Activated CD4-positive, alpha-beta memory T cell treated with anti-CD3 and anti-CD28 coated beads, Interleukin-2, amount 10 ng/mL, durations not matched to agents 7 days and 5 days (primary cell): ENCODE measurements at regions not wholly inside any gene's neighbourhood (a gene's known extent, or its start where the extent isn't known, plus 50 kb on each side); places are given as distances from the start of the nearest gene placed in this dataset.

Experiments
- CTCF ChIA-PET: fragments of 350-600 bp; sonication (Branson Sonifier 250); formaldehyde crosslinking; loops from one replicate; lab custom pipeline; 2021; ENCODE audit warnings: antibody characterized with exemption, inconsistent platforms; lab: Charles Lee
- POLR2A ChIA-PET: fragments of 350-600 bp; sonication (Branson Sonifier 250); formaldehyde crosslinking; loops from one replicate; lab custom pipeline; 2021; ENCODE audit warnings: antibody characterized with exemption; lab: Charles Lee
- DNase-seq: peaks from one replicate; pipeline ENCODE4 v3.0.0-alpha.2; 2020
- H3K27ac Mint-ChIP-seq: one replicate; pipeline ENCODE4 v1.8.0; 2021; ENCODE audit warnings: mild to moderate bottlenecking, mixed read lengths
- H3K27me3 Mint-ChIP-seq: one replicate; pipeline ENCODE4 v1.8.0; 2021; ENCODE audit warnings: mixed read lengths
- H3K36me3 Mint-ChIP-seq: one replicate; pipeline ENCODE4 v1.8.0; 2021; ENCODE audit warnings: low read depth, mixed read lengths
- H3K4me1 Mint-ChIP-seq: one replicate; pipeline ENCODE4 v1.8.0; 2021; ENCODE audit warnings: mixed read lengths
- H3K4me3 Mint-ChIP-seq: one replicate; pipeline ENCODE4 v1.8.0; 2021; ENCODE audit warnings: mild to moderate bottlenecking, mixed read lengths
- H3K9me3 Mint-ChIP-seq: one replicate; pipeline ENCODE4 v1.8.0; 2021; ENCODE audit warnings: mixed read lengths

DNA sequence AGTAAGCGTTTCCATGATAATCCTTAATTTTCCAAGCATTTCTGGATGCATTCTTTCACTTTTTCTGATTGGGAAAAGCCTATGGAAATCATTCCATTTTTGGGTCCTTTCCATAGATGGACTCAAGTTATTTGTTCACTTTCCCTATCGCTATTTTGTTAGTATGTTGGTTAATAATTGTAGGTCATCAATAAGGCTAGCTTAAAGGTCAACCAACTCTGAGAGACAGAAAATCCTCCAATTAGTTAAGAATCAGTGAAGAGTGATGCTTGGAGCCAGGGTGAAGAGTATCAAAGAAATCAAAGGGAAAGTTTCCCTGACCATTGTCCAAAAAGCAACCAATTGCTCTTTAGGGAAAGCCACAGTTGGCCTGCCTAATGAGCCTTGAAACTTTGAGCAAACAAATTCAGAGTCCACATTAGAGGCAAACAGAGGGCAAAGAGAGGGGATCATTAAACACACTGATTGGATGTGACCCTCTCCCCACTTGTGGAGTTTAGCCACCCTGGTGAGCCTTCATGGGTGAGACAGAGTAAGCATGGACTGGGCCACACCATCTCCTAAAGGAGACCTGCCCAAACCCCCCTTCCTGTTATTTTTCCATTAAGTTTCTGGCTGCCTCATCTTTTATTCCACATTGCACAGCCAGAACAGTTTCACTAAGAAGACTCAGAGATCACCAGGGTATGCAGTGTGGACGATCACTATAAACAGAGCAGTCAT is 133.4 kb upstream of the DYNLRB2 start:
- CTCF ChIA-PET, result no interaction called here
- H3K4me1 Mint-ChIP-seq, result no peaks in the 10 kb centered on the region
- no peaks in the 10 kb centered on the region for H3K9me3 Mint-ChIP-seq
- H3K27ac Mint-ChIP-seq, result no peak overlapping the region
- DNase-seq, result no peak
- H3K4me3 Mint-ChIP-seq, result no peak overlapping the region
- no peaks in the 10 kb centered on the region for H3K36me3 Mint-ChIP-seq
- peaks cover 26% of the 10 kb centered on the region for H3K27me3 Mint-ChIP-seq
- POLR2A ChIA-PET, result no interaction called here

DNA sequence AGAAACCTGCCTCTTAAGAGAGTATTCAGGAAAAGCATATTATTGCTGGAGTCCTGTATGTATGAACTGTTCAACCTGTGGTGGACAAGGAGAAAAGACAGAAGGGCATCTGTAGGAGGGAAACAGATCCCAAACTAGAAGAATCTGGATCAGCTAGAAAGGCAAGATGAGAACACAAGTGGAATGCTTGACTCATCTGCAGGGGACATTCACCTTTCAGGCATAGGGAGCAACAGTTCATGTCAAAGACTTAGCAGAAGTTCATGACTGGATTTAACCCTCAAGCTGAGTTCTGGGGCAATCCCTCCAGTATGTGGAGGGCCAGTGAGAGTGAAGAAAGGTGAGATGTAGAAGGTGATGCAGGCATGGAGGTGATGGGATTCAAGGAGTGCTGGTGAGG is 135.9 kb upstream of the DYNLRB2 start:
- Mint-ChIP-seq H3K36me3 (no peaks in the 10 kb centered on the region), H3K4me1 (no peaks in the 10 kb centered on the region), H3K4me3 (no peak overlapping the region), H3K27ac (no peak overlapping the region), H3K9me3 (no peaks in the 10 kb centered on the region), H3K27me3 (peaks cover 29% of the 10 kb centered on the region)
- CTCF ChIA-PET, result no interaction called here
- POLR2A ChIA-PET, result no interaction called here
- no peak for DNase-seq

DNA sequence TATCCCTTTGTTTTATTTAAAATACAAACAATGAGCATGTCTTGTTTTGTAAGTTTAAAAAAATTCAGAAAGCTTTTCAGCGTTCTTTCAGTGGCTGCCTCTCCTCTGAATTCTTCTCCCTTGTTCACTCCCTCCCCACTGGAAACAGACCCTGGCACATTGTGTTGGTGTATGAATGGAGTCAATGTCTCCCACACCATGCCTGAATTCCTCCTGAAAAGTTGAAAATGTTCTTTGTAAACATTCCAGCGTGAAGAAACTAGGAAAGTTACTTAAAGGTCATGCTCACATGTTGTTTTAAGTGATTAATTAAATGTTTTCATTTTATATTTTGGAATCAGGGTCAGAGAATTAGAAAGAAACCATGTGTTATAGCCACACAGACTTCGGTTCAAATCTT is 136.9 kb upstream of the DYNLRB2 start:
- Mint-ChIP-seq H3K4me3 (no peak overlapping the region), H3K27me3 (peaks cover 32% of the 10 kb centered on the region), H3K36me3 (no peaks in the 10 kb centered on the region), H3K4me1 (no peaks in the 10 kb centered on the region), H3K27ac (no peak overlapping the region), H3K9me3 (no peaks in the 10 kb centered on the region)
- DNase-seq, result no peak
- POLR2A ChIA-PET, result no interaction called here
- CTCF ChIA-PET, result no interaction called here

DNA sequence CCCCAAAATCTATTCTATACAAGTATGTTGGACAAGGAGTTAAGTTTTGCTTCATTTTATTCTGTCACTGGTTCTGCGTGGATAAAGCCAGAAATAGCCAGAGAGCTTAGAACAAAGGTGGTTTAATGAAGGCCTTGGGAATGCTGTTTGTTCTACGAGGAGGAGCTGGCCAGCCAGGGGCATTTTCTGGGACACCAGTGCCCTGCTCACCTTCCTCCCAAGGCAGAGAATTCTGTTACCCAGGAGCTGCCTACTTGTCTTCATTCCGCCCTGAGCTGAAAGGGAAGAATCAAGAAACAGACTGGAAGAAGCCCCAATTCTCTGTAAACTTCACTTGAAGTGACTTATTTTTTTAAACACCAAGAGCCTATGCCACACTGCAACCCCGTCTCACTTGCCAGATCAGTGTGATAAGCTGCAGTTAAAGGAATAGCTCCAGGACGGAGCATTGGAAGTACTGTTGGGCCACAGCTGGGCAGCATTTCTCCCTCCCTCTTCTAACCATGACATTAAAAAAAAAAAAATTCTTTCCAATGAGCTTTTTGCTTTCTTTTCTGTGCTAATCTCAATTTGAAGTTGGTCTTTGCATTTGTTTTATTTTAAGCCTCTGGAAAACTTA is 149.8 kb upstream of the DYNLRB2 start:
- ChIA-PET POLR2A (no interaction called here), CTCF (interaction anchor here (0.6 kb wide), 1 partner anchor 621 kb away, joined by 3 read pairs; no protein-coding TSS in a partner anchor)
- Mint-ChIP-seq H3K36me3 (no peaks in the 10 kb centered on the region), H3K27me3 (peaks cover 7% of the 10 kb centered on the region), H3K27ac (no peak overlapping the region), H3K9me3 (no peaks in the 10 kb centered on the region), H3K4me3 (no peak overlapping the region), H3K4me1 (no peaks in the 10 kb centered on the region)
- DNase-seq, result no peak

DNA sequence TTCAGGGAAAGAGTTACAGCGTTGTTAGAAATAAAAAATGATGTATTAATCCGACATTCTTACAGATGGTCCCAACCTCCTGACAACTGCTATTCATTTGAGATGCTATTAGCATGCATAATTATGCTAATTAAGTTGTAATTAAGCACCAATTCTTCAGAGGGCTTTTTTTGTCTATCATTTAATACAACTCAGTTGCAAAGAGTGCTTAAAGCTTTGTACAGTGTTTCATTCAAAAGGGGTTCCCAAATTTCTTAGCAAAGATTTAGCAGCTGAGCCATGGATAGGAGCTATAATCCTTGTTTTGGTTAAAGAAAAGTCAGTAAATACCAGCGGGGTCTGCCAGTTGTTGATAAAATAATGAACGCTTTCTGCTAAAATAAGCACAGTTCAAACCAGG is 150.7 kb upstream of the DYNLRB2 start:
- Mint-ChIP-seq H3K27me3 (peaks cover 7% of the 10 kb centered on the region), H3K4me3 (no peak overlapping the region), H3K36me3 (no peaks in the 10 kb centered on the region), H3K4me1 (no peaks in the 10 kb centered on the region), H3K9me3 (no peaks in the 10 kb centered on the region), H3K27ac (no peak overlapping the region)
- POLR2A ChIA-PET, result no interaction called here
- DNase-seq, result no peak
- CTCF ChIA-PET, result no interaction called here

DNA sequence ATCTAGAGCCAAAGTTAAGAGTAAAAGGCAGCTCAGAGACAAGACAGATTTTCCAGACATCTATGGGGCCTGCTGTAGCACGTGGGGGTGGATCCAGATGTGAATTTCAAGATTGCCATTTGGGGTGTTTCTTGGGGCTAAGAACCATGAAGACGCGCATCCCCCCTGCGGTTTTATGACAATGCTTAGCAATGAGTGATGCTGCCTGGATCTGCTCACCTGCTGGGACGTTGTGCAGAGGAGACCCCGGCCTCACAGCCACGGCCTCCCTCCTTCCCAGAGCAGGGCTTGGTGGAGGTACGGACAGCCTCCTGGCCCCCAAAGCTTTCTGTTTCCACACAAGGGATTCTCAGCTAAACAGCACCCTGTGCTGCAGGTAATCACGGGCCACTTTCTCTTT is 151.5 kb upstream of the DYNLRB2 start:
- ChIA-PET POLR2A (no interaction called here), CTCF (no interaction called here)
- no peaks in the 10 kb centered on the region for H3K4me1 Mint-ChIP-seq
- H3K9me3 Mint-ChIP-seq, result no peaks in the 10 kb centered on the region
- no peak overlapping the region for H3K4me3 Mint-ChIP-seq
- no peaks in the 10 kb centered on the region for H3K36me3 Mint-ChIP-seq
- no peak overlapping the region for H3K27ac Mint-ChIP-seq
- no peak for DNase-seq
- peaks cover 7% of the 10 kb centered on the region for H3K27me3 Mint-ChIP-seq

DNA sequence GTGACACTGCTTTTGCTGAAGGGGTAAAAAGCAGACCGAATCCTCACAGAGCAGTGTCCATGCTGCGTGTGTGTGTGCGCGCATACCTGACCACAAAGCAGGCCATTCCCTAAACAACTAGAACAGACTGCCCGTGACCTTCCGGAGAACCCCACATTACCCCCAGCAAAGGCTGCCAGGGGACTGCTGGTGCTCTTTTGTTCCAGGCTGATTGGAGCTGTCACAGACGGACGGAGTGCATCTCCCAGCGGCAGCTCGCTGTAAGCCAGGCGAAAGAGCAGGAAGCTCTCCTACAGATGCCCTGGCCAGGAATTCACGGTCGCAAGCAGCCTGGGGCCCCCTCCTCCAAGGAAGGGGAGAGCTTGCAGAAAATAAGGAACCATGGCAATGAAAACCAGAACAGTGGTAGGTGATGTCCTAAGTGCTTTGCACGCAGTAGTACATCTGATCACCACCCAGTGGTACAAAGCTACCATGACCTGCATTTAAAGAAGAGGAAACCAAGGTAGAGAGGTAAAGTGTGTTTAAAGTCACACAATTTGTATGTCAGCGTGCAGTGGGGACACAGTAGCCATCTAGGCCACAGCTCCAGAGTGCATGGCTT is 153.4 kb upstream of the DYNLRB2 start:
- CTCF ChIA-PET, result no interaction called here
- H3K36me3 Mint-ChIP-seq, result no peaks in the 10 kb centered on the region
- no peak for DNase-seq
- H3K4me3 Mint-ChIP-seq, result no peak overlapping the region
- H3K9me3 Mint-ChIP-seq, result no peaks in the 10 kb centered on the region
- H3K27me3 Mint-ChIP-seq, result peaks cover 5% of the 10 kb centered on the region
- H3K27ac Mint-ChIP-seq, result no peak overlapping the region
- POLR2A ChIA-PET, result no interaction called here
- no peaks in the 10 kb centered on the region for H3K4me1 Mint-ChIP-seq

DNA sequence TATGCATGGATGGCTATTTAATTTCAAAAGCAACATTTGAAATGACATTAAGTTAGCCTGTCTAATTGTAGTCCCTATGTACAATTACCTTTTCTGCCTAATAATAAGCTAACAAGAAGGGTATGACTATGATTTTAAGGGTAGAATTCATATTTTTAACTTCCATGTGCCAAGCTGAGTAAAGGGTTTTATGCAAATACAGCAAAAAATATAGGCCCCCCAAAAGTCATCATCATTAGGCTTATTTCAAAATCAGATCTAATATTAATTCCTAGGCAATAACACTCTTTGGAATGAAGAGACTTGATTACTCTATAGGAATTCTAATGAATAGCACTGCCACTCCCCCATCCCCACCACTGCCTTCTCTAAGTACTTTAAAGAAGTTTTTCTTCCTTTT is 155.9 kb upstream of the DYNLRB2 start:
- CTCF ChIA-PET, result no interaction called here
- H3K36me3 Mint-ChIP-seq, result no peaks in the 10 kb centered on the region
- POLR2A ChIA-PET, result no interaction called here
- H3K9me3 Mint-ChIP-seq, result no peaks in the 10 kb centered on the region
- H3K27me3 Mint-ChIP-seq, result peaks cover 7% of the 10 kb centered on the region
- no peaks in the 10 kb centered on the region for H3K4me1 Mint-ChIP-seq
- H3K4me3 Mint-ChIP-seq, result no peak overlapping the region
- no peak overlapping the region for H3K27ac Mint-ChIP-seq
- no peak for DNase-seq

DNA sequence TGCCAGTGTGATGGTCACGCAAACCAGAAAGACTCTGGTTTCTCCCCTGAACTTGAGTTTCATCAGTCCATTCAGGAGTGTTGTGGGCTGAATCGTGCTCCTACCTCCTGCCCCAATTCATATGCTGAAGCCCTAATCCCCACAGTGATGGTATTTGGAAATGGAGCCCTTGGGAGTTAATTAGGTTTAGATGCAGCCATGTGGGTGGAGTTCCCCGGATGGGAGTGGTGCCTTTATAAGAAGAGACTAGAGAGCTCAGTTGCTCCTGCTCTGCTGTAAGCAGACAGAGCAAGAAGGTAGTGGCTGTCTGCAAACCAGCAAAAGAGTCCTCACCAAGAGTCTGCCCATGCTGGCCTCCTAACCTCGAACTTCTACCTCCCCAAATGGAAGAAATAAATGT is 160.3 kb upstream of the DYNLRB2 start:
- ChIA-PET POLR2A (no interaction called here), CTCF (no interaction called here)
- no peaks in the 10 kb centered on the region for H3K9me3 Mint-ChIP-seq
- no peaks in the 10 kb centered on the region for H3K4me1 Mint-ChIP-seq
- no peak overlapping the region for H3K4me3 Mint-ChIP-seq
- no peak for DNase-seq
- no peaks in the 10 kb centered on the region for H3K36me3 Mint-ChIP-seq
- peaks cover 5% of the 10 kb centered on the region for H3K27me3 Mint-ChIP-seq
- H3K27ac Mint-ChIP-seq, result no peak overlapping the region

DNA sequence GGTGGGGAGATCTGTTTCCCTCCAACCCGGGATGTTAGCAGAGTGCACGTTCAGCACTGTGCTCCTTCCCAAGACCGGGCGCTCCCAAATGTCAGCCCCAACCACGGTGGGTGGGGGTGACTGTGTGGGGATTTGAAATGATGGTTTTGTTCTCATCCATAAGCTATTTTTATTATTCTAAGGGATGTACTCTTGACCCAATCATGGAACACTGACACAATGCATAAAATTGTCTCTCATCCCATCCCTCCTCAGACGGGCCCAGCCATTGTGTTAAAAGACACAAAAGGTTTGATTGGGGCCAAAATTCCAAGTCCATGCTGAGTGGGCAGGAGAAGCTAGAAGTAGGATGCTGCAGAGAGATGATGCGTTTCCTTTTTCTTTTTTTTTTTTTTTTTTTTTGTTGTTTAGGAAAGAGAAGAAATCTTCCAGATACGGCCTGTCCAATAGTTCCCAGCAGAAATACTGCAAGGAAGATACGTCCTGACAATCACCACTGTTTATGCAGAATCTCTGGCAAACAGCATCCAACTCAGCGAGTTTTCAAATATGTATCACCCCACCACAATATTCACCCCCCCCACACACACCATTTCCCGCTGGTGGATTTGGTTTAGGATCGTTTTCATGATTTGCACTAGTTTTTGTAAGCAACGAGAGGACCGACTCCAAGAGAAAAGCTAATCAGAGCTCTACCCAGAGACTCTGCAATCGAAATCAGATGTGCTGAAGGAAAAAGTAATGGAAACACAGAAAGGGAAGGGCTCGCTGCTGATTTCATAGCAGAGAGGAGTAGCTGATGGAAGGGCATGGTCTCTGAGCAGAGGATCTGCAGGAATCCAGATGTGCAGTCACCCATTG is 163.5 kb upstream of the DYNLRB2 start:
- no peaks in the 10 kb centered on the region for H3K36me3 Mint-ChIP-seq
- peaks cover 5% of the 10 kb centered on the region for H3K27me3 Mint-ChIP-seq
- ChIA-PET CTCF (no interaction called here), POLR2A (no interaction called here)
- H3K9me3 Mint-ChIP-seq, result peaks cover 2% of the 10 kb centered on the region
- no peaks in the 10 kb centered on the region for H3K4me1 Mint-ChIP-seq
- no peak overlapping the region for H3K4me3 Mint-ChIP-seq
- H3K27ac Mint-ChIP-seq, result no peak overlapping the region
- no peak for DNase-seq

DNA sequence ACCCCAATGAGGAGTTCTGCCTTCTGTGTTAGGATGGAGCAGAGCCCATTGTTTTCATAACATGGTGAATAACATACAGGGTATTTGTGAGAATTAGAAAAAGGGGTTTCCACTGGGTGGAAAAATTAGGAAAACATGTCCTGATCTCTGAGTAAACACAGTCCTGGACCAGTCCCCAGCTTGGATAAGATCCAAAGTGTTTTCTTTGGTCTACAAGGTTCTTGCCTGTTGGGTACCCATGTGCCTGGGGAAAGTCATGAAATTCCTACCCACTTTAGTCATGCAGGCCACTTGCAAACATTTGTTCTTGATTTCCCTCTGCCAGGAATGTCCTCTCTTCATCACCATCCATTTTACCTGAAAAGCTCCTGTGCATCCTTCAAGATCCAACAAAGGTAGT is 164.8 kb upstream of the DYNLRB2 start:
- no peak for DNase-seq
- H3K4me3 Mint-ChIP-seq, result no peak overlapping the region
- no peaks in the 10 kb centered on the region for H3K36me3 Mint-ChIP-seq
- no peaks in the 10 kb centered on the region for H3K4me1 Mint-ChIP-seq
- peaks cover 2% of the 10 kb centered on the region for H3K9me3 Mint-ChIP-seq
- H3K27me3 Mint-ChIP-seq, result peaks cover 3% of the 10 kb centered on the region
- ChIA-PET POLR2A (no interaction called here), CTCF (no interaction called here)
- no peak overlapping the region for H3K27ac Mint-ChIP-seq

DNA sequence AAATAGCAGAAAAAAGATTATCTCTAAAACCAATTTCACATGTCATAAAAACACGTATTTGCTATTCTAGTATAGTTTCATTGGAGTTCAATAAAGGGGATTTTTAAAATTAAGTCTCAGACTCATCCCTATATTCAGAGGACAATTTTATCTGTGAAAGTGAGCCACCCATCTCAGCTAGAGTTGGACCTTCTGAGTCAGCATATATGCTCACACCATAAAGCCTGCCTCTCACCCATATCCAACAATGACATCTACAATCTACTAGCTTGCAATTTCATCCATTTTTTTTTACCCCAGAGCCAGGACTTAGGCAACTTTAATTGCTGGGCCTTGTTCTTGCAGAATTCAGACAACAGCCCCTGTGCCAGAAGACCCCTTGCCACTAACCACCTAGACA is 165.3 kb upstream of the DYNLRB2 start:
- Mint-ChIP-seq H3K36me3 (no peaks in the 10 kb centered on the region), H3K27ac (no peak overlapping the region), H3K9me3 (peaks cover 2% of the 10 kb centered on the region), H3K27me3 (peaks cover 3% of the 10 kb centered on the region), H3K4me1 (no peaks in the 10 kb centered on the region), H3K4me3 (no peak overlapping the region)
- DNase-seq, result no peak
- CTCF ChIA-PET, result no interaction called here
- POLR2A ChIA-PET, result no interaction called here

DNA sequence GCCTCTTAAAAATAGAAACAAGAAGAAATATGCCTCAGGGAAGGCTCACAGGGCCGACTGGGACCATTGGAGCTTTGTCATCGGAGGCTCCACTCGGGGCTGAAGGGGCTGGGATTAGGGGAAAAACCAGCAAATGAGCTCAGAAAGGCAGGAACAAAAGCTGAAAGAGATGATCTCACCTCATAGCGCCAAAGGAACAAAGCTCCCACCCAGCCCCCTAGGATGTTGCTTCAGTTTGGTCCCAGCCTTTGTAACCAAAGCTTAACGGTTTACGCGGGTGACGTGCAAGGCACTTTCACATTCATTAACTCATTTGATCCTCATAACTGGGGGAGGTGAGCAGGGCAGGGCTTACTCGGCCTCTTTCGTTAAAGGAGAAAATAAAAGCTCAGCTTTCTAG is 168.5 kb upstream of the DYNLRB2 start:
- H3K4me1 Mint-ChIP-seq, result no peaks in the 10 kb centered on the region
- H3K27me3 Mint-ChIP-seq, result peaks cover 2% of the 10 kb centered on the region
- POLR2A ChIA-PET, result no interaction called here
- CTCF ChIA-PET, result no interaction called here
- H3K4me3 Mint-ChIP-seq, result no peak overlapping the region
- no peaks in the 10 kb centered on the region for H3K36me3 Mint-ChIP-seq
- H3K27ac Mint-ChIP-seq, result no peak overlapping the region
- DNase-seq, result no peak
- H3K9me3 Mint-ChIP-seq, result peaks cover 2% of the 10 kb centered on the region
